T-helper 2 cell treated with Interferon-gamma antibody and Interleukin-4, amounts not matched to agents 5 μg/mL and 100 μg/mL, for 36 hours (primary cell): ENCODE measurements at regions not wholly inside any gene's neighbourhood (a gene's known extent, or its start where the extent isn't known, plus 50 kb on each side); places are given as distances from the start of the nearest gene placed in this dataset.

ENCODE experiments used
- DNase-seq: peaks from one replicate; pipeline ENCODE4 v3.0.0; 2021; ENCODE audit warnings: low spot score
- H3K27ac Mint-ChIP-seq: one replicate; pipeline ENCODE4 v1.8.0; 2021; ENCODE audit warnings: mild to moderate bottlenecking, mixed read lengths
- H3K27me3 Mint-ChIP-seq: one replicate; pipeline ENCODE4 v1.8.0; 2021; ENCODE audit warnings: low read depth, mixed read lengths
- H3K36me3 Mint-ChIP-seq: one replicate; pipeline ENCODE4 v1.8.0; 2021; ENCODE audit warnings: low read depth, mixed read lengths
- H3K4me1 Mint-ChIP-seq: one replicate; pipeline ENCODE4 v1.8.0; 2021; ENCODE audit warnings: low read depth, mixed read lengths
- H3K4me3 Mint-ChIP-seq: one replicate; pipeline ENCODE4 v1.8.0; 2022; ENCODE audit warnings: mild to moderate bottlenecking, moderate library complexity, mixed read lengths
- H3K9me3 Mint-ChIP-seq: one replicate; pipeline ENCODE4 v1.8.0; 2021; ENCODE audit warnings: mixed read lengths

DNA sequence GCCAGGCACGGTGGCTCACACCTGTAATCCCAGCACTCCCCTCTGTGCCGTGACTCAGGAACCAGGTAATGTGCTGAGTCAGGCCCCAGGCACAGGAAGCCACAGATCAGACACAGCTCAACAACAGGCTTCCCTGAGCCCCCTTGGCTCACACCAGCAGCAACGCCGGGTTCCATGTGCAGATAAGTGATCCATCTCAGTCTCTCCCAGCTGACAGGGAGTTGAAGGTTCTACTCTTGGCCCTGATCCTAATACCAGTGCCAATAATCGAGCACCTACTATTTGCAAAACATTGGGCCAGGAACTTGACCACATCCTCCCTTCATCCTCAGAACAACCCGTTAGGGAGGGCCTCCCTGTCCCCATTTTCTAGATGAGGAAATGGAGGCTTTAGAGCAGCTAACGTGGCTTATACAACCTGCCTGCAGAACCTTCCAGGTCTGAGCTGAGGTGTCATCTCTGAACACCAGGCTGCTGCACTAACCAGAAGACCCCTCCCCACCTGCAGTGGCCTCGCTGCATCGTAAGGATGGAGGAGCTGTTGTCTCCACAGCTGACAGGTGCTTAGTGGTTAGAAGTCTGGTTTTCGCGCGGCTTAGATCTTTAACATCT, 64.8 kb upstream of the AMZ2 start:
- DNase-seq: peak; percentile 56
- peaks cover 45% of the 10 kb centered on the region for H3K4me1 Mint-ChIP-seq

DNA sequence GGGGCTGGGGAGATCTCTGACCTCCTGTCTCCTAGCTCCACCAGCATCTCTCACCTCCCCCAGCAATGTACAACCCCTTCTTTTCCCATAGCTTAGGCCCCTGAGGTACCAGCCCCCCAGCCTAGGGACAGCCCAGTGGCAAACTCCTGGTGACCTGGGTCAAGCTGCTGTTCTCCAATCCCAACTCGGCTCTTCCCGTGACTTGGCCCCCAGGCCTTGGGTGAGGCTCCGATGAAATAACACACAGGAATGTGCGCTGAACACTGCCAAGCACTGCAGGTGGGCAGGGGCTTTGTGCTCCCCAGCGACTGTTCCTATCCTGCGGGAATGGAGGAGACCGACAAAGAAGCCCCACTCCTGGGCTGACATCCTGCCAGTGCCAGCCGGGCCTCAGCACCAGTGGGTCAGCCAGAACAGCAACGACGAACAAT, 63.7 kb upstream of the AMZ2 start:
- Mint-ChIP-seq H3K36me3 (peaks cover 23% of the 10 kb centered on the region), H3K4me3 (peak overlapping the region; percentile 86), H3K9me3 (peaks cover 4% of the 10 kb centered on the region), H3K27me3 (no peaks in the 10 kb centered on the region), H3K4me1 (peaks cover 45% of the 10 kb centered on the region), H3K27ac (peak overlapping the region; percentile 81)
- peak; percentile 3 for DNase-seq

More for the DNA sequence above, 64.8 kb upstream of the AMZ2 start:
- peaks cover 23% of the 10 kb centered on the region for H3K36me3 Mint-ChIP-seq
- peaks cover 4% of the 10 kb centered on the region for H3K9me3 Mint-ChIP-seq
- H3K4me3 Mint-ChIP-seq: peak overlapping the region; percentile 86
- no peaks in the 10 kb centered on the region for H3K27me3 Mint-ChIP-seq
- peak overlapping the region; percentile 76 for H3K27ac Mint-ChIP-seq

DNA sequence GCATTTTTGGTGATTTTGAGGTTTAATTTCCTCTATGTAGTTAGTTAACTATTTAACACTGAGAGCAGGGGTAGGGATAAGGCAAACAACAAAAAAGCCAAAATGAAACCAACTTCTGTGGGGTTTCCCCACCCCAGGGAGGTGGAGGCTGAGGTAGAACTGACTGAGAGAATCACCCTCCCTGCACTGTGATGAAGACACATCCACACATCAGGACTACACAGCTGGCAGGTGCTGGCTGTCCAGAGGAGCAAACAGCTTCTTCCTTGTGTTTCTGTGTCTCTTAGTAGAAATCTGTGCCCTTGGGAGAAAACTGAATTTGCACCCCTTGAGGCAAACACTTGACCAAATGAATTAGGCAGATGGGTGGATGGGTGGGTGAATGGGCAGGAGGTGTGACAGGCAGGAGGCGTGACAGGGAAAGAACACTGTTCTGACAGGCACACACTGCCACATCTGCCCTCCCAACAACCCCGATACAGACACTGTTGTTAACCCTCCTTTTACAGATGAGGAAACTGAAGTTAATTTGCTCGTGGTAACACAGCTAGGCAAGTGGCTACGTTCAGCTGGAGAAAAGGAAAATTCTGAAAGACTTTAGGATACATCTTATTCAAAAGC, 62.9 kb upstream of the AMZ2 start:
- no peaks in the 10 kb centered on the region for H3K27me3 Mint-ChIP-seq

DNA sequence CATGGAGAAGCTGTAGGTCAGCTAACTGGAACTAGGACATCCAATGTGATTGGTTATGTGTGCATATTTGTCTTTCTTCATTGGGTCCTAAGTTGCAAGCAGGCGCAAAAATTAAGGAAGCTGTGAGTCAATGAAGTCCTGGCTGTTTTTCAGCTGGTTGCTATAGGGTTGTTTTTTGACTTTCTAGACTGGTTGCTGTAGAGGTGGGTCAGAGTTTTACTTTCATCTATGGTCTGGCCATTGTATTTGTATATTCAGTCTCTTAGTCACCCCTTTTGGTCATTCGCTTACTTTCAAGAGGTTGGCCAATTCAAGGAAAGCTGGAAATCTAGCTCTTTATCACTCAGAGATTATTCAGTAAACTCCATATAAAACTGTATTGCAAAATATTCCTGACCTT, 62.0 kb upstream of the AMZ2 start:
- Mint-ChIP-seq H3K27ac (no peak overlapping the region), H3K9me3 (no peaks in the 10 kb centered on the region), H3K4me1 (peaks cover 39% of the 10 kb centered on the region), H3K36me3 (peaks cover 29% of the 10 kb centered on the region), H3K27me3 (no peaks in the 10 kb centered on the region), H3K4me3 (no peak overlapping the region)
- DNase-seq: peak; percentile 3

More for the DNA sequence above, 62.9 kb upstream of the AMZ2 start:
- peaks cover 27% of the 10 kb centered on the region for H3K36me3 Mint-ChIP-seq
- peaks cover 45% of the 10 kb centered on the region for H3K4me1 Mint-ChIP-seq
- H3K27ac Mint-ChIP-seq: peak overlapping the region; percentile 81
- peaks cover 4% of the 10 kb centered on the region for H3K9me3 Mint-ChIP-seq
- DNase-seq: peak; percentile 64
- peak overlapping the region; percentile 86 for H3K4me3 Mint-ChIP-seq

DNA sequence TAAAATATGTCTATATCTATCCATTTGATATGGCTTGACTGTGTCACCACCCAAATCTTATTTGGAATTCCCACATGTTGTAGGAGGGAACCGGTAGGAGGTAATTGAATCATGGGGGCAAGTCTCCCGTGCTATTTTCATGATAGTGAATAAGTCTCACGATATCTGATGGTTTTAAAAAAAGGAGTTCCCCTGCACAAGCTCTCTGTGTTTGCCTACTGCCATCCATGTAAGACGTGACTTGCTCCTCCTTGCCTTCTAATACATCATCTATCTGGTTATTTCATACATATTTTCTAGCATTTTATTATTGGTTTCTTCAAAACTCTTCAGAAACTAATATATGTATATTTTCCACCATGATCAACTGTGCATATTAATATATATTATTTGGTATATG, 57.3 kb upstream of the AMZ2 start:
- peaks cover 30% of the 10 kb centered on the region for H3K27me3 Mint-ChIP-seq
- peaks cover 23% of the 10 kb centered on the region for H3K36me3 Mint-ChIP-seq
- H3K27ac Mint-ChIP-seq: no peak overlapping the region
- H3K9me3 Mint-ChIP-seq: no peaks in the 10 kb centered on the region
- H3K4me1 Mint-ChIP-seq: peaks cover 9% of the 10 kb centered on the region
- no peak overlapping the region for H3K4me3 Mint-ChIP-seq
- no peak for DNase-seq

DNA sequence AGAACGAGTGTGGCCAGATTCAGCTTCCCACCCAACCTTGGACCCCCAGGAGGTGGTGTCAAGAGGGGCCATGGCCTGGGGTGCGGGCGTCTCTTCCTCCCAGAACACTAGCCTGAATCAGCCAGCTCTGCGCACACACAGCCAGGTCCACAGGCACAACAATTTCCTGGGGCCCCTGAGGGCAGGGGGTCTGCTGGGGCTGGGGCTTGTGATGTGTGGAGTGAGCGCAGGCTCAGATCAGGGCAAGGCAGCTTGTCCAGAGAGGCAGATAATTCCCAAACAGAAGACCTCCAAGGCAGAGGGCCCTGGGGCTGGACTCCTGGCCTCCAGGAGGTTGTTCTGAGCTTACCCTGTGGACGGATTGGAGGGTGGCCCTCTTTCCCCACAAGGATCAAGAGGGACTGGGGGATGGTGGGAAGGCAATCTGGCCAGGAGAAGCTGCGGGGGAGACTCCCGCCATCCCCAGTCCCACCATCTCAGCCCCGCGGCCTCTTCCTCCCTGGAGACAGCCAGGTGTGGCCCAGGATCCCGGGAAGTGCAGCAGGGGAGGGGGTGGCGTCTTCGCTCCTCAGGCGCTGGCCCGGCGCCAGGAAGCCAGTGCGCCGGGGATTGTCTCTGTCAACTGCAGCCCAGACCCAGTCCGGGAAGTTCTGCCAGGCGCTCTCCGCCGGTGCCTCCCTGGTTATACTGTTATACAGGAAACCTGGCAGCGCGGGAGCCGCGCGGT, 52.0 kb upstream of the AMZ2 start:
- peak overlapping the region; percentile 61 for H3K4me3 Mint-ChIP-seq
- peaks cover 17% of the 10 kb centered on the region for H3K4me1 Mint-ChIP-seq
- no peak for DNase-seq

DNA sequence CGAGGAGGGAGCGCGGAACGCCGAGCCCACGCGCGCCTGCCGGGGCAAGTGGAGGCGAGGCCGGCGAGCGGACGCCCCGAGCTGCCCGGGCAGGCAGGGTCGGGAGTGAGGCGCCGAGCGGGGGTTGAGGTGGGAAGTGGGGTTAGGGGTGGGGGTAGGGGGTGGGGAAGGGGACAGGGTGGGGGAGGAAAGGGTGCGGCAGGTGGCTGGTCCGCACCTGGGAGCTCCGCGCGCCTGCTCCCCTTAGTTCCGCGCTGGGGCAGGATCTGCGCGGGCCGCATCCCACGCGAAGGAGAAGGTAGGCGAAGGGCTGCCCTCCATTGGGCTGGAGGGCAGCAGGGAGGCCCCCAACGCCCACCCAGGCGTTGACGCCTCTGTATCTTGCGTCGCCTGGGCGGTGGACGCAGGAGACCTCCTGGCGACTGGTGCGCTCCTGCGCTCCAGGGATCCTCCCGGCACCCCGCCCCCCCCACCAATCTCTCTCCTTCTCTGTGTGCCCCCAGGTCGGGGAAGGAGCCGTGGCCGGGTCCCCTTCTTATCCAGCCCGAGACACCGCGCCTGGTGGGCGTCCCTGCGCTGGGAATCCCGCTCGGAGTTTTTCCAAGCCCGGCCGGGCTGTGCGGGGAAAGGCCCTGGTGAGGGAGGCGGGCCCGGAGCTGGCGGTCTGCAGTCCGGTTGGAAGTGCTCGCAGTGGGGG, 51.3 kb upstream of the AMZ2 start:
- Mint-ChIP-seq H3K4me3 (peak overlapping the region; percentile 55), H3K27ac (no peak overlapping the region), H3K9me3 (no peaks in the 10 kb centered on the region), H3K4me1 (peaks cover 19% of the 10 kb centered on the region), H3K27me3 (peaks cover 63% of the 10 kb centered on the region), H3K36me3 (peaks cover 2% of the 10 kb centered on the region)
- no peak for DNase-seq

More for the DNA sequence above, 52.0 kb upstream of the AMZ2 start:
- H3K36me3 Mint-ChIP-seq: peaks cover 2% of the 10 kb centered on the region
- no peak overlapping the region for H3K27ac Mint-ChIP-seq
- H3K27me3 Mint-ChIP-seq: peaks cover 65% of the 10 kb centered on the region
- H3K9me3 Mint-ChIP-seq: no peaks in the 10 kb centered on the region

DNA sequence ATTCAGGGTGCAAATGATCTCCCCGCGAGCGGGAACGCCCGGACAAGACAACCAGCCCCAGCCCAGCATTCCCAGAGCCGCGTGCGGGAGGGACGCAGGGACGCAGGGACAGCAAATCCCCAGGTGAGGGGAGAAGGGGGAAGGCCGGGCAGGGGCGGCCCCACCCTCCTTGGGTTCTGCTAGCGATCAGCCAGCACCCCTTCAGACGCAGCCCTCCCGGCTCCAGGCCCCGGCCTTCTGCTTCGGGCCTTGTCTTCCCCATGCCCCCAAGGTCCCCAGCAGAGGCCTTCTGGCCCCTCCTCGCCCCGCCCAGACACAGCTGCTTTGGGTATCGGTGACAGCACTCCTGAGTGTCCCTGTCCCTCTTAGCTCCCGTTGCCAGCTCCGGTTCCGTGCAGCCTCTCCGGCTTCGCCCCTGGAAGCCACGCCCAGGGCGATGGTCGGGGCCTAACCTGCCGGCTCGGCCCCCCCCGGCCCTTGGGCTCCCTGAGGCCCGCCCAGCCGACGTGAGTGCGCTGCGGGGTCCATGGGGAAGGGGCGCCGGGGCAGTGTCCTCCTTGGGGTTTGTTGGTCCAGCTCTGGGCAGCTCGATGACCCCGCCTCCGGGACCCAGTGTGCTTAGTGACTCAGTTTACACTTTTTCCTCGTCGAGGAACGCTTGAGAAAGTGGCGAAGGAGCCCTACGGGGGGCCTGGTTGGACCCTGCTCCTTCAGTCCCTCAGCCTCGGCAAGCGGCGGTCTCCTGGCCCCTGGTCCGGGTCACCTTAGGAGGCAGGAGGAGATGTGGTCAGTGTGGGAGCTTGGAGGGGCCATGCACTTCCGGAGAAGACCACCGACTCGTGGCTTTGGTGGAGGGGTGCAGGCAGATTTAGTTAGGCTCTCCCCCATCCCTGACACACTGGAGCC, 50.5 kb upstream of the AMZ2 start:
- Mint-ChIP-seq H3K27ac (no peak overlapping the region), H3K27me3 (peaks cover 56% of the 10 kb centered on the region), H3K4me3 (peak overlapping the region; percentile 55), H3K4me1 (peaks cover 19% of the 10 kb centered on the region), H3K36me3 (peaks cover 2% of the 10 kb centered on the region), H3K9me3 (no peaks in the 10 kb centered on the region)
- DNase-seq: no peak

DNA sequence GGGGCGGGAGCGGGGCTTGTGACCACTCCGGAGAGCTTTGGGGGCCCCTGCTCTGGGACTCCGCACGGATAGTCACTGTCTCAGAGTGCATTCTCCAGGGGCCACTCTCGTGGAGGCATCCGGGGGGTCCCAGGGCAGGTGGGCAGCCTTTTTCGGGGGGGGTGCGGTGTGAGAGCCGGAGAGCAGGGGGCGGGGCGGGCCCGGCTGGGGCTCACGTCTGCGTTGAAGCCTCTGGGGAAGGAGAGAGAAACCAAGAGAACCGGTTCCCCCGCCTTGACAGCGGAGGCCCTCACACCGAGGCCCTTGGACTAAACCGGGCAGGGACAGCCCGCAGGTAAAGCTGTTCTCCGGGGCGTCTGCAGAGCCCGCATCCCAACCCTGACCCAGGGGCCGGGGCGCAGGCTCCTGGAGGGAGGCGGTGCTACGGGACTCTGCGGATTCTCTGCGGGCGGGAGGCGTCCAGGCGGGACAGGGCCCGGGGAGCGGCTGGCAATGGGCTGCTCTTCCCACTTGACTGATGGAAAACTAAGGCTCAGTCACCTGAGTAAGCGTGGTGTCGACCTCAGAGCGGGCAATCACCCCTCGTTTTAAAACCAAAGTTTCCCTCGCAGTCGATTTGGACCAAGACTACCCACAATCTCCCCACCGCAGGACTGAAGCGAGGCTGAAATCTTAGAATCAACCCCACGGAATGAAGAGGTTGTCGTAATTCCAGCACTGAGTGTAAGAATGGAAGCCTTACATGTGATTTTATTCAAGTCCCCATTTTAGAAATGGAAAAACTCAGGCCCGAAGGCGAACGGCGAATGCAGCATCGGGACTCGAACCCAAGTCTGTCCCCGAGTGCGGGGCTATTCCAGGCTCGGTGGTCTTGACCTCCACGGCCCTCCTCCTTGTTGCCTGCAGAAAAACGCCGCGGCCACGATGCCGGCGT, 49.6 kb upstream of the AMZ2 start:
- Mint-ChIP-seq H3K27me3 (peaks cover 56% of the 10 kb centered on the region), H3K4me1 (peaks cover 19% of the 10 kb centered on the region), H3K27ac (no peak overlapping the region), H3K4me3 (peak overlapping the region; percentile 55), H3K9me3 (no peaks in the 10 kb centered on the region), H3K36me3 (peaks cover 2% of the 10 kb centered on the region)
- DNase-seq: no peak
